ENCODE measurements at regions not wholly inside any gene's neighbourhood (a gene's known extent, or its start where the extent isn't known, plus 50 kb on each side); places are given as distances from the start of the nearest gene placed in this dataset.

- TF ChIP-seq RFX5 (IDR thresholded peaks at IDR 0.05) (no peak), KDM5A (IDR thresholded peaks at IDR 0.05) (no peak), REST (IDR thresholded peaks at IDR 0.05) (no peak), POLR2A (IDR thresholded peaks at IDR 0.05; ENCODE audit: low read length) (no peak), BHLHE40 (IDR thresholded peaks at IDR 0.05; ENCODE audit: low read depth, low read length) (no peak), EP300 (IDR thresholded peaks at IDR 0.05) (no peak), CTCF (IDR thresholded peaks at IDR 0.05) (no peak), ESRRA (IDR thresholded peaks at IDR 0.05; ENCODE audit: borderline replicate concordance, low read length) (no peak), MAX (IDR thresholded peaks at IDR 0.05) (no peak), HDAC2 (IDR thresholded peaks at IDR 0.05) (no peak), MYC (IDR thresholded peaks at IDR 0.05; ENCODE audit: borderline replicate concordance, low read length) (no peak), JUN (IDR thresholded peaks at IDR 0.05) (no peak)
Observed at GRCh38 chr16:52756812-52757517, 210.0 kb upstream of the TOX3 start.

All from A549 (cell line).